ENCODE measurements at regions not wholly inside any gene's neighbourhood (a gene's known extent, or its start where the extent isn't known, plus 50 kb on each side); places are given as distances from the start of the nearest gene placed in this dataset.
"Not testable (repeated sequence)": the region's sequence is repeated elsewhere in the genome, so short reads cannot be mapped to it uniquely, and the experiment has no call there.

GRCh38 chr9:135410421-135410820 is 69.2 kb upstream of the PPP1R26 start:
- no CpG with 5 or more reads among the region's 7 CpGs for WGBS (ENCODE audit: insufficient coverage, low coverage, low lambda C conversion rate, missing lambda C conversion rate)
- peaks cover 0 to 5% (median 0%) of the 10 kb centered on the region in 4 donors for H3K4me1 ChIP-seq
- no peaks in the 10 kb centered on the region for H3K9me3 ChIP-seq
- no peaks in the 10 kb centered on the region for H3K27me3 ChIP-seq
- intact Hi-C loops (cut with DNase I) = loop anchor here (5.0 to 10.0 kb wide), 2 partner anchors 323 to 716 kb away; partner anchors contain the start of gene OLFM1 (in 2 of the 2)
- no peaks in the 10 kb centered on the region for H3K36me3 ChIP-seq
- DNase-seq (no peak), ATAC-seq (no peak)
- TF ChIP-seq POLR2A (IDR thresholded peaks at IDR 0.05) = no peak
- no peak for TF ChIP-seq CTCF (IDR thresholded peaks at IDR 0.05)
- no peak overlapping the region for H3K4me3 ChIP-seq
- no peak overlapping the region for H3K27ac ChIP-seq

GRCh38 chr9:135410831-135411473 is 68.6 kb upstream of the PPP1R26 start:
- Histone ChIP-seq H3K4me3 (no peak overlapping the region), H3K27ac (no peak overlapping the region), H3K27me3 (no peaks in the 10 kb centered on the region), H3K9me3 (no peaks in the 10 kb centered on the region), H3K4me1 (peaks cover 0 to 5% (median 0%) of the 10 kb centered on the region in 4 donors), H3K36me3 (no peaks in the 10 kb centered on the region)
- DNase-seq = no peak
- intact Hi-C loops (cut with DNase I) = loop anchor here (5.0 to 10.0 kb wide), 2 partner anchors 324 to 716 kb away; partner anchors contain the start of gene OLFM1 (in 2 of the 2)
- 66% methylated on average over 5 of the region's 20 CpGs for WGBS (ENCODE audit: insufficient coverage, low coverage, low lambda C conversion rate, missing lambda C conversion rate)
- no peak for ATAC-seq
- TF ChIP-seq POLR2A (IDR thresholded peaks at IDR 0.05) = no peak
- TF ChIP-seq CTCF (IDR thresholded peaks at IDR 0.05) = no peak

- H3K4me3 ChIP-seq, H3K27me3 ChIP-seq, H3K36me3 ChIP-seq, H3K4me1 ChIP-seq, DNase-seq, H3K27ac ChIP-seq, ATAC-seq, H3K9me3 ChIP-seq: not testable (repeated sequence)
- intact Hi-C loops (cut with DNase I) = loop anchor here (5.0 to 10.0 kb wide), 2 partner anchors 324 to 717 kb away; partner anchors contain the start of gene OLFM1 (in 2 of the 2)
- WGBS (ENCODE audit: insufficient coverage, low coverage, low lambda C conversion rate, missing lambda C conversion rate) = 86% methylated on average over 7 of the region's 7 CpGs
Measured at GRCh38 chr9:135411605-135412004, 68.0 kb upstream of the PPP1R26 start.

- H3K36me3 ChIP-seq, H3K27me3 ChIP-seq, H3K4me3 ChIP-seq, H3K4me1 ChIP-seq, H3K9me3 ChIP-seq, H3K27ac ChIP-seq: not testable (repeated sequence)
- ATAC-seq (peak; percentile 92 to 98 (median 95)), DNase-seq (peak; percentile 65 to 70 (median 70))
- peak; percentile 99 to 100 (median 100) for TF ChIP-seq CTCF (IDR thresholded peaks at IDR 0.05)
- intact Hi-C loops (cut with DNase I) = loop anchor here (5.0 to 10.0 kb wide), 2 partner anchors 325 to 718 kb away; partner anchors contain the start of gene OLFM1 (in 2 of the 2)
- WGBS (ENCODE audit: insufficient coverage, low coverage, low lambda C conversion rate, missing lambda C conversion rate) = 7% methylated on average over 27 of the region's 43 CpGs
Measured at GRCh38 chr9:135412315-135413085, 67.1 kb upstream of the PPP1R26 start.

- no peak overlapping the region for H3K4me3 ChIP-seq
- H3K9me3 ChIP-seq = no peaks in the 10 kb centered on the region
- WGBS (ENCODE audit: insufficient coverage, low coverage, low lambda C conversion rate, missing lambda C conversion rate) = 73% methylated on average over 3 of the region's 12 CpGs
- H3K4me1 ChIP-seq = peaks cover 0 to 5% (median 0%) of the 10 kb centered on the region in 4 donors
- H3K27me3 ChIP-seq = no peaks in the 10 kb centered on the region
- TF ChIP-seq POLR2A (IDR thresholded peaks at IDR 0.05) (no peak), CTCF (IDR thresholded peaks at IDR 0.05) (no peak)
- no peak overlapping the region for H3K27ac ChIP-seq
- DNase-seq (no peak), ATAC-seq (no peak)
- intact Hi-C loops (cut with DNase I) = loop anchor here (5.0 to 10.0 kb wide), 2 partner anchors 326 to 718 kb away; partner anchors contain the start of gene OLFM1 (in 2 of the 2)
- H3K36me3 ChIP-seq = no peaks in the 10 kb centered on the region
Measured at GRCh38 chr9:135413086-135413375, 66.6 kb upstream of the PPP1R26 start.

Measured in right lobe of liver (tissue), 6 donors.